GM23248 (cell line): ENCODE measurements at regions not wholly inside any gene's neighbourhood (a gene's known extent, or its start where the extent isn't known, plus 50 kb on each side); places are given as distances from the start of the nearest gene placed in this dataset.
A peak's percentile ranks its signal among the peaks of the same experiment; 100 is the strongest.

Experiments
- DNase-seq: peaks from one replicate; pipeline ENCODE4 v3.0.0-alpha.2; 2015
- H2AFZ ChIP-seq: fragments of 200-600 bp; sonication (generic); 2 replicates; pipeline ENCODE4 v1.6.1; 2016; ENCODE audit warnings: antibody characterized with exemption
- H3F3A ChIP-seq: fragments of 200-600 bp; sonication (generic); 2 replicates; pipeline ENCODE4 v1.6.1; 2016; ENCODE audit warnings: mild to moderate bottlenecking, antibody characterized with exemption, mixed run types; ENCODE audit not compliant: insufficient read depth
- H3K27ac ChIP-seq: fragments of 200-600 bp; sonication (generic); 2 replicates; pipeline ENCODE4 v1.5.1; 2016; ENCODE audit warnings: mild to moderate bottlenecking
- H3K27me3 ChIP-seq: fragments of 200-600 bp; sonication (generic); replicated peaks from 2 replicates; pipeline ENCODE4 v1.6.1; 2016; ENCODE audit warnings: mild to moderate bottlenecking; ENCODE audit not compliant: insufficient read depth
- H3K36me3 ChIP-seq: fragments of 200-600 bp; sonication (generic); 2 replicates; pipeline ENCODE4 v1.6.1; 2016; ENCODE audit warnings: low read depth, mild to moderate bottlenecking
- H3K4me1 ChIP-seq: fragments of 200-600 bp; sonication (generic); 2 replicates; pipeline ENCODE4 v1.6.1; 2016; ENCODE audit warnings: mild to moderate bottlenecking; ENCODE audit not compliant: insufficient read depth
- H3K4me2 ChIP-seq: fragments of 200-600 bp; sonication (generic); one replicate; pipeline ENCODE4 v1.6.1; 2016; ENCODE audit warnings: mild to moderate bottlenecking; ENCODE audit not compliant: unreplicated experiment
- H3K4me3 ChIP-seq: fragments of 200-600 bp; sonication (generic); 2 replicates; pipeline ENCODE4 v1.5.1; 2016; ENCODE audit warnings: mild to moderate bottlenecking
- H3K79me2 ChIP-seq: fragments of 200-600 bp; sonication (generic); 2 replicates; pipeline ENCODE4 v1.6.1; 2016; ENCODE audit warnings: mild to moderate bottlenecking; ENCODE audit not compliant: insufficient read depth
- H3K9ac ChIP-seq: fragments of 200-600 bp; sonication (generic); 2 replicates; pipeline ENCODE4 v1.6.1; 2016; ENCODE audit warnings: mild to moderate bottlenecking
- H3K9me2 ChIP-seq: fragments of 200-600 bp; sonication (generic); 2 replicates; pipeline ENCODE4 v1.6.1; 2016; ENCODE audit warnings: mixed run types, mild to moderate bottlenecking, moderate library complexity; ENCODE audit not compliant: insufficient read depth
- H3K9me3 ChIP-seq: fragments of 200-600 bp; sonication (generic); one replicate; pipeline ENCODE4 v1.6.1; 2017; ENCODE audit warnings: low read depth
- H4K20me1 ChIP-seq: fragments of 200-600 bp; sonication (generic); 2 replicates; pipeline ENCODE4 v1.6.0; 2016; ENCODE audit not compliant: insufficient read depth
- EZH2 ChIP-seq: fragments of 200-600 bp; sonication (generic); IDR thresholded peaks from 2 replicates; pipeline ENCODE4 v1.6.1; 2018; ENCODE audit warnings: antibody characterized with exemption, mild to moderate bottlenecking; ENCODE audit not compliant: insufficient read depth, poor library complexity, severe bottlenecking
- EZH2phosphoT487 ChIP-seq: fragments of 200-600 bp; sonication (generic); IDR thresholded peaks from 2 replicates; pipeline ENCODE4 v1.6.1; 2018; ENCODE audit warnings: antibody characterized with exemption, moderate library complexity, mild to moderate bottlenecking, low read depth; ENCODE audit not compliant: insufficient read depth
- WGBS, 2 experiments: methylation state at CpG; one replicate each; pipeline ENCODE4 v1.1.6; 2015 to 2017; ENCODE audit warnings: low lambda C conversion rate in 2 of 2, low coverage in 1 of 2; ENCODE audit errors: missing lambda C conversion rate in 2 of 2; 5-methylcytosine and 5-hydroxymethylcytosine counted together
- in situ Hi-C: fragments of 300-500 bp; cut with MboI; formaldehyde crosslinking; loops from 2 replicates; pipeline ENCODE4 v1.15.0; 2020

GRCh38 chr13:89950225-89950624 lies 1397.3 kb upstream of the MIR17HG start:
- H4K20me1 ChIP-seq, result no peaks in the 10 kb centered on the region
- H2AFZ ChIP-seq, result no peak overlapping the region
- no peaks in the 10 kb centered on the region for H3K4me1 ChIP-seq
- no peak overlapping the region for H3K4me3 ChIP-seq
- no peaks in the 10 kb centered on the region for H3K27me3 ChIP-seq
- DNase-seq, result no peak
- TF ChIP-seq EZH2phosphoT487, result no peak
- no peak for TF ChIP-seq EZH2
- H3K36me3 ChIP-seq, result no peaks in the 10 kb centered on the region
- no peaks in the 10 kb centered on the region for H3K9me3 ChIP-seq
- no peaks in the 10 kb centered on the region for H3F3A ChIP-seq
- no peak overlapping the region for H3K9ac ChIP-seq
- no peak overlapping the region for H3K27ac ChIP-seq
- in situ Hi-C loops, result no loop called here
- H3K9me2 ChIP-seq, result no peaks in the 10 kb centered on the region
- no peaks in the 10 kb centered on the region for H3K79me2 ChIP-seq
- H3K4me2 ChIP-seq, result no peak overlapping the region

GRCh38 chr13:89951341-89951740 lies 1396.1 kb upstream of the MIR17HG start:
- no peak for TF ChIP-seq EZH2phosphoT487
- no peak for TF ChIP-seq EZH2
- in situ Hi-C loops, result no loop called here
- H3K9ac ChIP-seq, result no peak overlapping the region
- H3K4me1 ChIP-seq, result no peaks in the 10 kb centered on the region
- H3K9me3 ChIP-seq, result no peaks in the 10 kb centered on the region
- H3K36me3 ChIP-seq, result no peaks in the 10 kb centered on the region
- DNase-seq, result peak; percentile 11
- no peaks in the 10 kb centered on the region for H3K27me3 ChIP-seq
- no peaks in the 10 kb centered on the region for H3K9me2 ChIP-seq
- H3K27ac ChIP-seq, result no peak overlapping the region
- no peak overlapping the region for H3K4me2 ChIP-seq
- H3K4me3 ChIP-seq, result no peak overlapping the region
- no peaks in the 10 kb centered on the region for H4K20me1 ChIP-seq
- no peaks in the 10 kb centered on the region for H3K79me2 ChIP-seq
- WGBS, 2 experiments, result 67 to 69% methylated on average over 3 of the region's 3 CpGs
- no peaks in the 10 kb centered on the region for H3F3A ChIP-seq
- H2AFZ ChIP-seq, result peak overlapping the region; percentile 41; the same call in 1 of the 2 replicates

GRCh38 chr13:89953581-89953980 lies 1393.9 kb upstream of the MIR17HG start:
- TF ChIP-seq EZH2 (no peak), EZH2phosphoT487 (no peak)
- WGBS, 2 experiments, result 84 to 90% methylated on average over 3 of the region's 3 CpGs
- Histone ChIP-seq H4K20me1 (no peaks in the 10 kb centered on the region), H3K36me3 (no peaks in the 10 kb centered on the region), H3K4me2 (no peak overlapping the region), H2AFZ (no peak overlapping the region), H3K9me2 (no peaks in the 10 kb centered on the region), H3K27me3 (no peaks in the 10 kb centered on the region), H3K79me2 (no peaks in the 10 kb centered on the region), H3F3A (no peaks in the 10 kb centered on the region), H3K27ac (no peak overlapping the region), H3K9me3 (no peaks in the 10 kb centered on the region), H3K4me3 (no peak overlapping the region), H3K4me1 (no peaks in the 10 kb centered on the region), H3K9ac (no peak overlapping the region)
- in situ Hi-C loops, result no loop called here
- no peak for DNase-seq

GRCh38 chr13:89955773-89956172 lies 1391.7 kb upstream of the MIR17HG start:
- Histone ChIP-seq H3K9ac (no peak overlapping the region), H3K4me3 (no peak overlapping the region), H4K20me1 (no peaks in the 10 kb centered on the region), H3K4me1 (no peaks in the 10 kb centered on the region), H3K4me2 (no peak overlapping the region), H3K79me2 (no peaks in the 10 kb centered on the region), H3K27ac (no peak overlapping the region), H3K9me2 (no peaks in the 10 kb centered on the region), H3K36me3 (no peaks in the 10 kb centered on the region), H3F3A (no peaks in the 10 kb centered on the region), H2AFZ (no peak overlapping the region), H3K27me3 (no peaks in the 10 kb centered on the region), H3K9me3 (no peaks in the 10 kb centered on the region)
- in situ Hi-C loops, result no loop called here
- no peak for DNase-seq
- WGBS, 2 experiments, result 67 to 76% methylated on average over 1 of the region's 1 CpG
- TF ChIP-seq EZH2phosphoT487, result no peak
- TF ChIP-seq EZH2, result no peak

- Histone ChIP-seq H3K9me3 (no peaks in the 10 kb centered on the region), H3K79me2 (no peaks in the 10 kb centered on the region), H3F3A (no peaks in the 10 kb centered on the region), H2AFZ (no peak overlapping the region), H3K4me2 (no peak overlapping the region), H3K4me1 (no peaks in the 10 kb centered on the region), H4K20me1 (no peaks in the 10 kb centered on the region), H3K27ac (no peak overlapping the region), H3K9ac (no peak overlapping the region), H3K4me3 (no peak overlapping the region), H3K9me2 (no peaks in the 10 kb centered on the region), H3K36me3 (no peaks in the 10 kb centered on the region), H3K27me3 (no peaks in the 10 kb centered on the region)
- in situ Hi-C loops, result no loop called here
- 54 to 60% methylated on average over 2 of the region's 2 CpGs for whole genome bisulfite sequencing, 2 experiments
- DNase-seq, result no peak
- no peak for TF ChIP-seq EZH2
- no peak for TF ChIP-seq EZH2phosphoT487
Measured at GRCh38 chr13:89959074-89959473, 1388.4 kb upstream of the MIR17HG start.
